NCI-H2227 treated with DMSO at 0.1 percent for 48 hours (cell line): ENCODE measurements at regions not wholly inside any gene's neighbourhood (a gene's known extent, or its start where the extent isn't known, plus 50 kb on each side); places are given as distances from the start of the nearest gene placed in this dataset.
"Not testable (repeated sequence)": the region's sequence is repeated elsewhere in the genome, so short reads cannot be mapped to it uniquely, and the experiment has no call there.

Source experiments
- DNase-seq: peaks from one replicate; lab custom pipeline; 2025; lab: John Stamatoyannopoulos, UW

DNA sequence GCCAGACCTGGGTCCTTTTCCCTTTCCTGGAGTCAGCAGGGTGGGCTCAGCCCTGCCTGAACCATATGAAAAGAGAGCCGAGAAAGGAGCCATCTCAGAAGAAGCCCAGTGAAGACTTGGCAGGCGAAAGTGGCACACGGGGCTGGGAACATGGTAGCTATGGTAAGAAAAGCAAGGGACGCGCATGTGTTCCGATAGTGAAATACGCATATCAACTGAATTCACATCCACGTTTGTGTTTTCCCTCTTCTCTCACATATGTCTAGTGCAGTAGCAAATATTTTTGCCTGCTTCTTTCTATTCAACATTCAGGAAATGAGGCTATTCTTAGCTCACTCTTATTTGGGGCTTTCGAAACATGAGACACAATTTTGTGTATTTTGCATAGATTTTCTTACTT lies 54.1 kb upstream of the PEG3 start:
- no peak for DNase-seq

DNA sequence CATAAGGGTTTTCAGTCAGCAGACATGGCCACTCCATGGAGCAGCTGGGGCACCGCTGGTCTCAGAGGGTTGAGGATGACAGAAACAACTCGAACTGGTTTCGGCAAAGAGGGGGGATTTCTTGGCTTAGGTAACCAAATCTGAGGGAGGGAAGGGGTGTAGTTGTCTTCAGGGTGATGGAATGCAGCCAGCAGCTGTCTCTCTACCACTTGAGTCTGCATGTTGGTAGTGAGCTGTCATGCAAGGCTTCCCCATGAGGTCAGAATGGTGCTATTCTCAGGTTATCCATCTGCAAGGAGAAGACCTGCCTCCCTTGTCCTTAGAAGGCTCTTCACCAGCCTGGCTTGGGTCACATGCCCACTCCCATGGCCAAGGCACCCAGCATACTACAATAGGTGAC lies 55.6 kb upstream of the PEG3 start:
- DNase-seq = no peak

GRCh38 chr19:56899943-56900342 lies 59.4 kb upstream of the PEG3 start:
- no peak for DNase-seq

- DNase-seq = no peak
These were observed 60.1 kb upstream of the PEG3 start for GRCh38 chr19:56900573-56901097.

DNA sequence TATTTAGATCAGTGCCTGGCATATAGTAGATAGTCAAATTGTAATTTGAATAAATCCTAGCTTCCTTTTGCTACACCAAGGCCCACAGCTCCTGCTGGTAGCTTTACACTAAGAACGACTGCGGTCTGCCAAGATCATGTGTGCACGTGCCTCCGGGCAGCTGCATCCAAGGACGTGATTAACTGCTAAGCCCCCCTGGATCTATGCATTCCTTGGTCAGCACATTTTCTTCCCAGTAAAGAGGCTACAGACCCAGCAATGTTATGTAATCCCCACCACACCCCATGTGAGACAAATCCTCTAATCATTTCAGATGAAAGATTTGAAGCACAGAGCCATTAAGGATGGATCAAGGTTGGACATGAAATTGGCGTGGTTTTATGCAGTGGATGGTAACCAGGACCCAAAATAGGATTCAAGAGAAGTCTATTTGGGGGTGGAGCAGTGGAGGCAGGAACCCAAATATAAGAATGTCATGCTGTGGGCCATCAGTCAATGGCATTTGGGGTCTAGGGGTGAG lies 65.2 kb upstream of the PEG3 start:
- no peak for DNase-seq

DNA sequence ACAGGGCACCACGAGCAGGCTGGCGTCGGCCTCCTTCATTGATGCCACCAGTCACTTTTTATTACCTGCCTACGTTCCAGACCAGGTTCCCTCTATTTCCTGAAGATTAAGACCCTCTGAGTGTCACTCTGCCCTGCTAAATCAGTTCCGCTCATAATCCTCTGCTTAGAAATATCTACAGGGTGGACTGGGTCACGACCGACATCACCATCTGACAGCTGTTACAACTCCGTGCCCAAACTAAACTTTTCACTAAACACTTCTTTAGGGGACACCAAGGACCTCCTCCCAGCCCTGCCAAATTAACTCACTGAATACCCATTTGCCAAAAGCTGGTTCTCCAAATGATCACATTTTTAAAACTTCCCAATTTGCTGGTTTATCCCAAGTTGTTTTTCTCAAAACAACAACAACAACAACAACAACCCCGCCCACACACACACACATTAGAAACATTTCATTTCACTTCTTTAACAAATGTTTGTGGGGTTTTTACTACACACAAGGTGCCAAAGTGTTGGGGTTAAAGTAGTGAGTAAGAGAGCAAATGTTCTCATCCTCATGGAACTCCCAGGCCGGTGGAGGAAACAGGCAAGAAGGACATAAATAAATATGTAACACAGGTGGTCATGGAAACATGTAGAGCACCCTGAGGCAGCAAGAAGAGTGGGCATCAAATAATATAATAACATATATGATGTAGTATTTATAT lies 72.0 kb upstream of the PEG3 start:
- DNase-seq = no peak

DNA sequence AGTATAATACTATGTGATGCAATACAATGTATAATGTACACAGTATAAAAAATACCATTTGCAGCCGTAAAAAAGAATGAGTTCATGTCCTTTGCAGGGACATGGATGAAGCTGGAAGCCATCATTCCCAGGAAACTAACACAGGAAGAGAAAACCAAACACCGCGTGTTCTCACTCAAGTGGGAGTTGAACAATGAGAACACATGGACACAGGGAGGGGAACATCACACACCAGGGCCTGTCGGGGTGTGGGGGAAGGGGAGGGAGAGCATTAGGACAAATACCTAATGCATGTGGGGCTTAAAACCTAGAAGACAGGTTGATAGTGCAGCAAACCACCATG lies 72.6 kb upstream of the PEG3 start:
- not testable (repeated sequence) for DNase-seq

- DNase-seq = no peak
These were observed 76.0 kb upstream of the PEG3 start for GRCh38 chr19:56916528-56916927.

DNA sequence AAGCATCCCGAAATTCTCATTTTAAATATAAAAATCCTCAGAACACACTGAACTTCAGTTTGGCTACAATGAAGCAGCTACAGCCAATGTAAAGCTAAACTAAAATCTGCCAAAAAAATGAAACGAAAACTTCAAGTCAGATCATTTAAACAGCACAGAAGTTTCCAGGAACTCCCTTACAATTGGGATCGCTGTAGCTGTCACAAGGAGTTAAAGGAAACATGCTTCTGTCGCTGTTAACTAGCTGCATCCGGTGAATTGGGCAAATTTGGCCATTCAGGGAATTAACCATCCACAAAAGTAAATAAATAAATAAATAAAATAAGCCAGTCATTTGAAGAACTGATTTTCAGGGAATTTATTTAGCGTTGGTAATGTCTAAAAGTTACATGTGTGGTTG lies 77.0 kb upstream of the PEG3 start:
- DNase-seq = no peak

DNA sequence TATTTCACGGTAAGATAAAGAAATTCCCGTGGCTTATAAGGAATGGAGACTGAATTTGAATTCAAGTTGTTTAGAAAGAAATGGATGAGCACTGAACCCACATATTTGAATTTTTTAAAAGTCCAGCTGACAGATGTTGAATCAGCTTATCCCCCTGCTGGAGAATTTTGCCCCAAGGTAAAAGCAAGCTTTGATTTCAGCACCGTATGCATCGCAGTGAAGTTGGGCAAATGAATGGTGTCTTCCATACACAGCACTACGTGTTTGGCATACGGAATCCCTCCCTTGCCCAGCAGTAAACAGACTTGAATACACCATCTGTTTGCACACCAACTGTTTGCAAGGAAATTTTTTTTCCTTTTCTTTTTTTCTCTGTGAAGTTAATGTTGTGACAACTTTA lies 77.5 kb upstream of the PEG3 start:
- DNase-seq = no peak

DNA sequence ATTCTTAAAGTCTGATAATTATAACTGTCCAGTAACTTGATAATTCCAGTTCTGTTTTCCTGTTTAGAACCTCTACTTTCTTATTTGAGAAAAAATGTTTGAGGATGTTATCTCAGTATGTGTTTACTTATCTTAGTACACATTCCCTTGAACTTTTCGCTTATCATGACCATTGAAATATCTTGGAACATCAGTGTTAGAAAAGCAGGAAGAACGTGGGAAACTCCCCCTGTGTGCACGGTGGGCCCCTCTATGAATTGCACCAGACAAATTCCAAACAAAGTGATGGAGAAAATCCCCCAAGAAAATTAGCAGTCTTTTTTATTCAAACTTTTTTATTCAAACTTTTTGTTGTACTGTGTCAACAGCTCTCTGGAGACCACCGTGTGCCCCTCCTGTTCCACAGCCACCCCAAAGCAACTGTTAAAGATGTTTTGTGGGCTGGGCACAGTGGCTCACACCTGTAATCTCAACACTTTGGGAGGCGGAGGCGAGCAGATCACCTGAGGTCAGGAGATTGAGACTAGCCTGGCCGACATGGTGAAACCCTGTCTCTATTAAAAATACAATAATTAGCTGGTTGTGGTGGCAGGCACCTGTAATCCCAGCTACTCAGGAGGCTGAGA lies 78.3 kb upstream of the PEG3 start:
- DNase-seq = no peak

GRCh38 chr19:56919308-56919995 lies 78.9 kb upstream of the PEG3 start:
- no peak for DNase-seq

DNA sequence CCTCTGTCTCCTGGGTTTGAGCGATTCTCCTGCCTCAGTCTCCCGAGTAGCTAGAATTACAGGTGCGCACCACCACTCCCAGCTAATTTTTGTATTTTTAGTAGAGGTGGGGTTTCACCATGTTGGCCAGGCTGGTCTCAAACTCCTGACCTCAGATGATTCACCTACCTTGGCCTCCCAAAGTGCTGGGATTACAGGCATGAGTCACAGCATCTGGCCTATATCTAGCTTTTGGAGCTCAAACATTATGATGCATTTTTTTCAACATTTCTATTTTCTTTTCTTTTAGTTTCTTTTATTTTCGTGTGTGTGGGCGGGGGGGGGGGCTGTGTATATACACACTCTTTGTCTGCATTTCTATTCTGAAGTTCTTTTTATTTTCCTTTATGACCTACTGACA lies 85.6 kb upstream of the PEG3 start:
- not testable (repeated sequence) for DNase-seq

GRCh38 chr19:56927294-56927693 lies 86.8 kb upstream of the PEG3 start:
- DNase-seq = no peak

GRCh38 chr19:56927791-56928207 lies 87.3 kb upstream of the PEG3 start:
- no peak for DNase-seq

GRCh38 chr19:56930647-56931535 lies 90.4 kb upstream of the PEG3 start:
- no peak for DNase-seq

DNA sequence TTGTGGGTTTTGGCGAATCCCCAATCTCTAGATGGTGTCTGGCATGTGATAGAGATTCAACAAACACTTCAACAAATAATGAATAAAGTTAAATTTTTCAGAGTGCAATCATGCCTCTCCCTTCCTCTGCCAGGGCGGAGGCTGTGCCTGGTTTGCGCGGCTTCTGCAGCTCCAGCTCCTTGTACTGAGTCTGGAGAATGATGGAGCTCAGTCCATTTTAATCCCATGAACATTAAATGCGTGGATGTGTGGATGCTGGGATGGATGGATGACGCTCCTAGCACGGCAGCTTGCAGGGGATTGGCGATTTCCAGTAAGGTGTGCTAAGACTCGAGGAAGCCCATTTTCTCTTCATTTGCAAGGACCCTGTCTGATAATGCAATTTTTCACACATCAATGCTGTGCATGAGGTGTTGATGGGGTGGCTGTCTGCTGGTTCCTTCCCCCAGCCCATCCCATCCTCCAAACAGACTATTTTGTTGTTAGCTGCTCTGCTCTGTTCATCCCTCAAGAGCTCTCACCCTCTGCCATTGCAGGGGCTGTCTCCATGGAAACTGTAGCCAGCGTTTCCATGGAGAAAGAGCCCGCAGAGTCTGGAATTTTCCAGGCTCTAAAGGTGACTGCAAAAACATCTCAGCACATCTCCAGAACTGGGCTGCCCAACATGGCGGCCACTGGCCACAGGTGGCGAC lies 92.6 kb upstream of the PEG3 start:
- DNase-seq = peak; percentile 87

DNA sequence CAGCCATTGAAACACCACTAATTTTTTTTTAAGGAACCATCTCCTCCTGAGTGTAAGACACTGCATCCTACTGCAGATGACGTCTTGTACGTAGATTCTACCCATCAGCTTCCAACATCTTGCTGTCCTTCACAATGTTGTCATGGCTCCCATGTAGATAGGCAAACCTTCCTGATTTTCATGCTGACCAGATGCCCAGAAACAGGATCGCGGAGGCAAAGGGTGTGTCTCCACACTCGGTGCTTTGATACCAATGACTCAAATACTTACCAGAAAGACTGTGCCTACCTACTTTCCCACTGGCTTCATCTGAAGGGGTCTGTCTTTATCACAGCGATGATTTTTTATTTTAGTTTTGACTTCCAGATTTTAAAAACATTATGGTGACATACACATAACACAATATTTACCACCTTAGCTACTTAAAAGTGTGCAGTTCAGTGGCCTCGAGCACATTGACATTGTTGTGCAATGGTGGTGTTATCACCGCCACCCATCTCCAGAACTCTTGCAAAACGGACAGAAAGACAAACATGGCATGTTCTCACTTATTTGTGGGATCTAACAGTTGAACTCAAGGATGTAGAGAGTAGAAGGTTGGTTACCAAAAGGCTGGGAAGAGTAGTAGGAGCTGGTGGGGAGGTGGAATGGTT lies 94.0 kb upstream of the PEG3 start:
- no peak for DNase-seq

DNA sequence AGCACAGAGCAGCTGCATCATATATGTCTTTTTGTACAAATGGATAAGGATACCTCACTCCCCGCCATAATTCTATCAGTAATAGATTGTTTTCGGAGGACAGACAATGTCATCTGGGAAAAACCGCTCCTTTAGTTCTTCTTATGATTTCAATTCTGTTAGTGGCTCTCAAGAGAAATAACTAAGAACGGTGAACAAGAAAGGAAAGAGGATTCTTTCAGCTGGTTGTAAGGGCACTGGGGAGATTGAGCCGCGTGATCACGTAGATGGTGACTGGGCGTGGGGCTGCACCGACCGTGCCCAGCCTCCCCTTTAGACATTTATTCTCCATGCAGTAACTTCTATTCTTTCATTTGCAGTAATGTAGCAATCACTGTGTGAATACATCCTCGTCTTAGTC lies 99.4 kb upstream of the PEG3 start:
- no peak for DNase-seq

- DNase-seq = no peak
These were observed 102.2 kb upstream of the PEG3 start for GRCh38 chr19:56942756-56943155.

DNA sequence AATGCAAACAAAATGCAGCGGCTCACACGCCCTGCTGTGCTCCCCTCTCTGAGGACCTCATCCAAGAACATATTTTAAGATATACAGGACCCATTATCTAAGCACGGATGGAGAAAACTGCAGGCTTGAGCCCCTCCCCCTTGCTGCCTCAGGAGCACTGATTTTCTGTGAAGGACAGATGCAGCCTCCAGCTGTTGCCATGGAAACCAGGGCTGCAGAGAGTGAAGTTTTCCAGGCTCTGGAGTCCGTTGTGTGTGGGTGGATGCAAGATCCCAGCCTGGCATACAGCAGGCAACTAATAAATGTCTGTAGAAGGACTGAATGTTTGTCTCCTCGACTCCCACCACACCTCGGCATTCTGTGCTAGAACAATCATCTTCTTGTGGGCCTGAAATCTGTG lies 105.6 kb upstream of the PEG3 start:
- peak; percentile 93 for DNase-seq
